OCI-LY1 (cell line): ENCODE measurements at regions not wholly inside any gene's neighbourhood (a gene's known extent, or its start where the extent isn't known, plus 50 kb on each side); places are given as distances from the start of the nearest gene placed in this dataset.

Experiments used
- H2AFZ ChIP-seq: fragments of 200-600 bp; sonication (generic), shearing (Covaris generic); 2 replicates; pipeline ENCODE4 v1.6.0; 2014; ENCODE audit warnings: antibody characterized with exemption, mild to moderate bottlenecking, low read length
- H3F3A ChIP-seq: fragments of 200-600 bp; sonication (generic), shearing (Covaris generic); 2 replicates; pipeline ENCODE4 v1.6.0; 2014; ENCODE audit warnings: mild to moderate bottlenecking, antibody characterized with exemption, low read length, moderate library complexity; ENCODE audit not compliant: insufficient read depth
- H3K27ac ChIP-seq: fragments of 200-600 bp; sonication (generic); 2 replicates; pipeline ENCODE4 v1.5.1; 2014; ENCODE audit warnings: low read length, mixed run types, mild to moderate bottlenecking, low read depth; ENCODE audit not compliant: poor library complexity, severe bottlenecking
- H3K27me3 ChIP-seq: fragments of 200-600 bp; sonication (generic); 2 replicates; pipeline ENCODE4 v1.6.0; 2014; ENCODE audit warnings: antibody characterized with exemption, mild to moderate bottlenecking, low read length, moderate library complexity; ENCODE audit not compliant: insufficient read depth
- H3K36me3 ChIP-seq: fragments of 200-600 bp; sonication (generic); 2 replicates; pipeline ENCODE4 v1.6.1; 2014; ENCODE audit warnings: mild to moderate bottlenecking, antibody characterized with exemption, low read length, moderate library complexity, mixed read lengths; ENCODE audit not compliant: insufficient read depth
- H3K4me1 ChIP-seq: fragments of 200-600 bp; sonication (generic); 2 replicates; pipeline ENCODE4 v1.5.1; 2014; ENCODE audit warnings: mild to moderate bottlenecking, low read length, moderate library complexity; ENCODE audit not compliant: insufficient read depth, severe bottlenecking
- H3K4me2 ChIP-seq: fragments of 200-600 bp; sonication (generic), shearing (Covaris generic); 2 replicates; pipeline ENCODE4 v1.6.1; 2014; ENCODE audit warnings: low read length
- H3K4me3 ChIP-seq: fragments of 200-600 bp; sonication (generic); 2 replicates; pipeline ENCODE4 v1.5.1; 2014; ENCODE audit warnings: low read length, low read depth, mild to moderate bottlenecking, mixed read lengths; ENCODE audit not compliant: poor library complexity, severe bottlenecking
- H3K79me2 ChIP-seq: fragments of 200-600 bp; shearing (Covaris generic); 2 replicates; pipeline ENCODE4 v1.6.1; 2016; ENCODE audit warnings: mixed run types, low read length, mixed read lengths; ENCODE audit not compliant: insufficient read depth
- H3K9ac ChIP-seq: fragments of 200-600 bp; sonication (generic), shearing (Covaris generic); 2 replicates; pipeline ENCODE4 v1.6.1; 2014; ENCODE audit warnings: mild to moderate bottlenecking, low read length, mixed read lengths
- H3K9me2 ChIP-seq: fragments of 200-600 bp; sonication (generic), shearing (Covaris generic); 2 replicates; pipeline ENCODE4 v1.6.1; 2014; ENCODE audit warnings: low read depth, mild to moderate bottlenecking, low read length, mixed read lengths
- H3K9me3 ChIP-seq: fragments of 200-600 bp; shearing (Covaris generic); 2 replicates; pipeline ENCODE4 v1.6.1; 2014; ENCODE audit warnings: low read length, mixed read lengths
- H4K20me1 ChIP-seq: fragments of 200-600 bp; sonication (generic), shearing (Covaris generic); 2 replicates; pipeline ENCODE4 v1.6.0; 2016; ENCODE audit warnings: mild to moderate bottlenecking, low read length; ENCODE audit not compliant: insufficient read depth
- EZH2 ChIP-seq: fragments of 200-600 bp; sonication (generic), shearing (Covaris generic); IDR thresholded peaks from 2 replicates; pipeline ENCODE4 v1.8.0; 2017; ENCODE audit warnings: borderline replicate concordance, mixed run types, mild to moderate bottlenecking, antibody characterized with exemption, low read length, moderate library complexity, mixed read lengths
- TF ChIP-seq, protein P1 (sequence below): fragments of 200-600 bp; sonication (generic), shearing (Covaris generic); IDR thresholded peaks from 2 replicates; pipeline ENCODE4 v1.5.1; 2017; ENCODE audit warnings: mild to moderate bottlenecking, antibody characterized with exemption, low read length, moderate library complexity, mixed read lengths

DNA sequence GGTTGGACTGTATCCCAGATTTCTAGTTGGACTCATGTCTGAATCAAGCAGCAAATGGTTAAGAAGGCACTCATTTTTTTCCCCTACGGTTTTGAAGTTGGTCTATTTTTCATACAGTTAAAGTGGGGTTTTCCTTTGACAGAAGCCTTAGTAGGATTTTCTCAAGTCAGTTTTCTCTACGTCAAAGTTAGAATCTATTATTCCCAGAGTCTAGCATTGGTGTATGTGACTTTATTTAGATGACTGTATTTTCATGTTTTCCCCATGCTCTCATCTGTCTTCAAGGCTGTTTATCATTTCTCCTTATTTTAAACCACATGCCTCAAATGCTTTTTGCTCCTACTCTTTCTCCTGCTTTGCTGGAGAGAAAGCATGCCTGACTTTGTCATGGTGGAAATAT lies 623.2 kb downstream of the CCSER2 start:
- Histone ChIP-seq H3K79me2 (no peaks in the 10 kb centered on the region), H3F3A (no peaks in the 10 kb centered on the region), H3K4me3 (no peak overlapping the region), H3K9me3 (no peaks in the 10 kb centered on the region), H3K9me2 (no peaks in the 10 kb centered on the region), H3K27ac (no peak overlapping the region), H3K4me2 (no peak overlapping the region), H3K36me3 (no peaks in the 10 kb centered on the region), H3K27me3 (no peaks in the 10 kb centered on the region), H3K4me1 (no peaks in the 10 kb centered on the region), H4K20me1 (no peaks in the 10 kb centered on the region), H3K9ac (no peak overlapping the region), H2AFZ (no peak overlapping the region)
- no peak for TF ChIP-seq EZH2
- TF ChIP-seq, protein P1, sequence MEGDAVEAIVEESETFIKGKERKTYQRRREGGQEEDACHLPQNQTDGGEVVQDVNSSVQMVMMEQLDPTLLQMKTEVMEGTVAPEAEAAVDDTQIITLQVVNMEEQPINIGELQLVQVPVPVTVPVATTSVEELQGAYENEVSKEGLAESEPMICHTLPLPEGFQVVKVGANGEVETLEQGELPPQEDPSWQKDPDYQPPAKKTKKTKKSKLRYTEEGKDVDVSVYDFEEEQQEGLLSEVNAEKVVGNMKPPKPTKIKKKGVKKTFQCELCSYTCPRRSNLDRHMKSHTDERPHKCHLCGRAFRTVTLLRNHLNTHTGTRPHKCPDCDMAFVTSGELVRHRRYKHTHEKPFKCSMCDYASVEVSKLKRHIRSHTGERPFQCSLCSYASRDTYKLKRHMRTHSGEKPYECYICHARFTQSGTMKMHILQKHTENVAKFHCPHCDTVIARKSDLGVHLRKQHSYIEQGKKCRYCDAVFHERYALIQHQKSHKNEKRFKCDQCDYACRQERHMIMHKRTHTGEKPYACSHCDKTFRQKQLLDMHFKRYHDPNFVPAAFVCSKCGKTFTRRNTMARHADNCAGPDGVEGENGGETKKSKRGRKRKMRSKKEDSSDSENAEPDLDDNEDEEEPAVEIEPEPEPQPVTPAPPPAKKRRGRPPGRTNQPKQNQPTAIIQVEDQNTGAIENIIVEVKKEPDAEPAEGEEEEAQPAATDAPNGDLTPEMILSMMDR, result no peak

DNA sequence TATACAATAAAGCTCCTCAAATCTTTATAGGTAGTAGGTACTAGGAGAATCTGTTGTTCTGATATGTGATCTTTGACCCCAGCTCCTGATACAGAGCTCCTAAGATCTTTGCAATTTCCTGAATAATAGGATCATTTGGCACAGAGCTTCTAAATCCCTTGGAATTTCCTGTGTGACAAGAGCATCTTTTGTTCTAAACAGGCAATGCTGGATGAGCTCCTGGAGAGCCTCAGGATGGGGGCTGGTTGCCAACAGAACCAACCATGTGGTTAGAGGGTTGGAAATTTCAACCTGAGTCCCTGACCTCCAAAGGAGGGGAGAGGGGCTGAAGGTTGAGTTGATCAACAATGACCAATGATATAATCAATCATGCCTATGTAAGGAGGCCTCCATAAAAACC lies 629.0 kb downstream of the CCSER2 start:
- no peak overlapping the region for H3K4me2 ChIP-seq
- H4K20me1 ChIP-seq, result no peaks in the 10 kb centered on the region
- H3K9me3 ChIP-seq, result no peaks in the 10 kb centered on the region
- no peak overlapping the region for H2AFZ ChIP-seq
- no peaks in the 10 kb centered on the region for H3K4me1 ChIP-seq
- no peaks in the 10 kb centered on the region for H3K79me2 ChIP-seq
- no peaks in the 10 kb centered on the region for H3K9me2 ChIP-seq
- no peak overlapping the region for H3K4me3 ChIP-seq
- no peak overlapping the region for H3K27ac ChIP-seq
- no peaks in the 10 kb centered on the region for H3K36me3 ChIP-seq
- H3K9ac ChIP-seq, result no peak overlapping the region
- no peaks in the 10 kb centered on the region for H3F3A ChIP-seq
- H3K27me3 ChIP-seq, result no peaks in the 10 kb centered on the region
- TF ChIP-seq, protein P1, result no peak
- TF ChIP-seq EZH2, result no peak

DNA sequence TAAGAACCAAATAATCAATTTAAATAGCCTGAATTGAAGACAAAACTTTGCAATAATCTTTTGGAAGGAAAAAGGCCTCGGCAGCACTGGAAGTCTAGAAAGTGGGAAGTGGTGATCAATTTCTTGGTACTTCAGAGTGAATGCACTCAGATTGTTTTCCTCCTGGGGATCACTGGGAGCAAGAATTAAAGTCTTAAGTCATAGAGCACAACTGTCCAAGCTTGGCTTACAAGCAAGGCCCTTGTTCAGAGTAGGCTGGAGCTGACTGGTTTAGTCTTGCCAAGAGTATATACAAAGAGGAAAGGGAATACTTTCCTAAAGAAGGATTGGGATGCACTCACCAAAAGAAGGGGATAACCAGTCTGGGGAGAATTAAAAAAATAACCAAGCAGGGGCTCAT lies 637.1 kb downstream of the CCSER2 start:
- H3K4me3 ChIP-seq, result no peak overlapping the region
- H3K9ac ChIP-seq, result no peak overlapping the region
- no peaks in the 10 kb centered on the region for H3F3A ChIP-seq
- TF ChIP-seq, protein P1, result no peak
- no peak for TF ChIP-seq EZH2
- no peaks in the 10 kb centered on the region for H3K36me3 ChIP-seq
- no peaks in the 10 kb centered on the region for H3K79me2 ChIP-seq
- no peaks in the 10 kb centered on the region for H3K4me1 ChIP-seq
- H3K27me3 ChIP-seq, result no peaks in the 10 kb centered on the region
- H3K27ac ChIP-seq, result no peak overlapping the region
- no peak overlapping the region for H2AFZ ChIP-seq
- no peak overlapping the region for H3K4me2 ChIP-seq
- no peaks in the 10 kb centered on the region for H3K9me3 ChIP-seq
- no peaks in the 10 kb centered on the region for H3K9me2 ChIP-seq
- no peaks in the 10 kb centered on the region for H4K20me1 ChIP-seq
